Left cardiac atrium (tissue), 4 donors: ENCODE measurements at regions not wholly inside any gene's neighbourhood (a gene's known extent, or its start where the extent isn't known, plus 50 kb on each side); places are given as distances from the start of the nearest gene placed in this dataset.

Experiments
- ATAC-seq, 2 donors: fragments of 200-7000 bp; cut with Tn5 transposase; one replicate each; pipeline ENCODE4 v1.9.1; 2020; ENCODE audit warnings: mild to moderate bottlenecking in 2 of 2, moderate library complexity in 2 of 2
- DNase-seq: peaks from one replicate; pipeline ENCODE4 v3.0.0-alpha.2; 2020
- intact Hi-C, 2 donors: fragments of 100-400 bp; cut with DNase I; formaldehyde crosslinking; loops; one replicate each; pipeline versions ENCODE4 v1.14.1 to v1.15.1; 2022 to 2023
- donor health status: DM: no; HTN: yes; CAD: no.
- donor health status: DM: no; HTN: yes; CAD: no; lungs with severe emphysema.
- donor health status: DM: yes; HTN: yes; CAD: no.
- donor health status: Dilated cardiomyopathy.

DNA sequence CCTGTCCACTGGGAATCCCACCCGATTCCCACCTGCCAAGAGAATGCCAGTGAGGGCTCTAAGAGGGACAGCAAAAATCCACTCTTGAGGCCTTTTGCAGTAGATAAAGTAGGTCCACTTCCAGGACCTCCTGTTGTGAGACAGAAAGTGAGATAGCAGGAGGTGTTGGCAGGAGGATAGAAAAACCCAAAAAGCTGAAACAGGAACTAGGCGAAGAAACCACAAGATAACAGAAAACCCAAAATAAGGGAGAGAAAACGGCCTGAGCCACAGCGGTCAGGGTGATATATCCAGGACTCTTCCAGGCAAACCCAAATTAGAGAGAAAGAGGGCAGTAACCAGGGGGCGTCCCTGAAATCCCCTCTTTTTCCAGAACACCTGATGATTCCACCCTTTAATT, 79.7 kb upstream of the LINC01488 start:
- ATAC-seq: no peak
- no peak for DNase-seq
- intact Hi-C loops: no loop called here

DNA sequence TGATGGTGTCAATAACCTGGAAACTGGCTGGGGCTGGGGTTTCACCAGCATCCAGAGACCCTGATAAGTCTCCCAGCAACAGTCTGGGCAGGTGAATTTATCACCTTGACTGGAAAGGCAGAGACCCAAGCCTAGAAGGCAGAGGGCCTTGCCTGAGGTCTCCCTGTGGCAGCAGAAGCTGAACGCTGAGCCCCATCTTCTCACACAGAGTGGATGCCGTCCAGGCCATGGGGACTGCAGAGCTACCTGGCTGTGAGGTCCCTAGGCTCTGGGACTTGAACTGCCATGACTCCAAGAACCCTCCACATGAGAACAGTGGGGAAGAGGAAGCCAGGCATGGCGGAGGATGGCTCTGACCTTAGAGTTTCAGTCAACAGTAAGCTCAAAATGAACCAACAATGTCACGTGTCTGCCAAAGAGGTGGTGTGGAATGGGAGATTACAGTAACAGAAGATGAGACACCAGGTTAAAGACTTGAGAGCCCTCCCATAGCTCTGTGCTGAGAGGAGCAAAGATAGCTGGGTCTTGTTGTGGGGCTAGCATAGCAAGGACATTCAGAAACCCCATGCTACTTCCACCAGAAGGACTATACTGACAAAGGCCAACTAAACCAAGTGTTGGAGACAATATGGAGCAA, 79.1 kb upstream of the LINC01488 start:
- DNase-seq (no peak), ATAC-seq (no peak)
- intact Hi-C loops: no loop called here

DNA sequence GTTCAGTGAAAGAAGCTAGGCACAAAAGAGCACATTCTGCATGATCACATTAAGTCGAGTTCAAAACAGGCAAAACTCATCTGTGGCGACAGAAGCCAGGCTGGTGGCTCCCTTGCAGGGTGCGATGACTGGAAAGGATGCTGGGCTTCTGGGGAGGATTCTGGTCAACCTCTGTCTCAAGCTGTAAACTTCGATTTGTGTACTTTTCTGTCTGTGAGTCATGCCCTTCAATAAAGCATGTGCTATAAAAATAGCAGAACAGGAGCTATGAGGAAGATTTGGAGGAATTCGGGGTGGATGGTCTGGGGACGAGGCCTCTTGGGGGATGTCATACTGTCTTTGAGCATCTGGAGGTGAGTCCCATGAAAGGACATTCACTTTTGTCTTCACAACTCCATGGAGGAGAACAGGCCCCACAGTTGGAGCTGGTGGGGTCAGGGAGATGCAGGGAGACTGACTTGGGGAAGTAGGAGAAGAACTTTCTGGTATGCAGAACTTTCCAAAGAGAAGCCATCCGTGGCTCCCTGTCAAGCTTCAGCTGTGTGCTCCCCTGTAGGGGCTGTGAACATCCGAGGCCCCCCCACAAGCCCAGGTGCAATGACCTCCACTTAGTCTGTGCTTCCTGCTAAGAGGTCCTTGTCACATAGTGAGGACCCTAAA, 77.8 kb upstream of the LINC01488 start:
- no peak for ATAC-seq
- no peak for DNase-seq
- intact Hi-C loops: no loop called here

DNA sequence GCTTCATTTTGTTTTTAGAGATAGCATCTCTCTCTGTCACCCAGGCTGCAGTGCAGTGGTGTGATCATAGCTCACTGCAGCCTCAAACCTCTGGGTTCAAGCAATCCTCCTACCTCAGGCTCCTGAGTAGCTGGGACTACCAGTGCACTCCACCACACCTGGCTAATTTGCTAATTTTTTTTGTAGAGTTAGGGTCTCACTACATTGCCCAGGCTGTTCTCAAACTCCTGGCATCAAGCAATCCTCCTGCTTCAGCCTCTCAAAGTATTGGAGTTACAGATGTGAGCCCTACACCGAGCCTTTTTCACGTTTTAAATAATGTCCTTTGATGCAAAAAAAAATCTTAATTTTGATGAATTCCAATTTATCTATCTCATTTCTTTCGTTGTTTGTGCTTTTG, 75.4 kb upstream of the LINC01488 start:
- DNase-seq: no peak
- intact Hi-C loops: no loop called here
- ATAC-seq: no peak

DNA sequence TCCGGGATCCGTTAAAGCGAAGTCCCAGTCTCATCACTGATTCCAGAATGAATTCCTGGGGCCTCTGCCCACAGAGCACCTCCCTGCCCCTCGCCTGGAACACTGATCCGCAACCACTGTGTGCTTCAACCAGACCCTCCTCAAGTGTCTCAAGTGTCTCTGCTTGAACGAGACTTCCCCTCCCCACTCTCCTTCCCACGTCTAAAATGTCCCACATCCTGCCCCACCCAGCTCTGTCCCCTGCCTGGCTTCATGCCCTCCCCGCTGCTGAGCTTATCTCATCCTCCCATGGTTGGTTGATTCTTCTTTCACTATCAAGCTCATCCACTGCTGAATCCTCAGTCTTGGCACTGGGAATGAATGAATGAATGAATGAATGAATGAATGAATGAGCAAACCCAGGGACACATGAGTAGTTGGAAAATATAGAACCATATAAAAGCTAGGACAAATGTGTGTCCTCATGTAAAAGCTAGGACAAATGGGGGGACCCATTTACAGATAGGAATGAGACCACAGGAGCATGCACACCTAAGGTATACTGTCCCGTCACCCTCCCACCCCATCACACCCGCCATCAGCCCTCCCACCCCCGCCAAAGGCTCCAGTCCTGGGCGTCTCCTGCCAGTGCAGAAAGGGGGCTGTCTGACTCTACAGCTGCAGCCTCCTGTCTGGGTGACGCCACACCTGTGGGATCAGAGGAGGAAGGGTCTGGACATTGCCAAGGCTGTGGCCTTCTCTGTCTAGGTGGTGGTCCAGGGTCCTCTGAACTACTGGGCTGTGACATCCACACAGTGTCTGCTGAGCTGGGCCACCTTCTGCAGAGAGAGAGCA, 71.4 kb upstream of the LINC01488 start:
- DNase-seq (no peak), ATAC-seq (no peak)
- intact Hi-C loops: no loop called here

DNA sequence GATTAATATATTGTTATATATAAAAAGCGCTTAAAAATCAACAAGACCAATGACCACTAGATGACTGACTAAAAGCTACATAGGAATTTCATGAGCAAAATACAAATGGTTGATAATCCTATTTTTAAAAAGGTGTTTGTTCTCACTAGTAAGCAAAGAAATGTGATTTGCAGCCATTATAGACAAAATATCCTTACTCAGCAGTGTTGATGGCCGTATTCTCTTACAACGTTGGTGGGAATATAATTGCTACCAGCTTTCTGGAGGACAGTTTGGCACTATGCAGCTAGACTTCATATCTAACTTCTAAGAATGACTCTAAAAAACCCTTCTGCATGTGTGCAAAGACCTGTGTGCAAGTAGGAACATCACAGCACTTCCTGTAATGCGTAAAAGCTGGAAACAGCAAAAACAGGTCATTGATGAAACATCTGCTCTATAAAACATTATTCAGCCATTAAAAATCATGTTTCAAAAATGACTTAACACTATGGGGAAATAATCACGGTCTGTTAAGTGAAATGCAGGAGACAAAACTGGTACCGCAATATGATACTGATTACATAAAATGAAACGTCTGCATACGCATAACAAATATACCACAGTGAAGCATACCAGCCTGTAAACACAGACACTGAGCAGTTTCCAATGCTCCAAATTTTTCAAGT, 70.1 kb upstream of the LINC01488 start:
- intact Hi-C loops: no loop called here

DNA sequence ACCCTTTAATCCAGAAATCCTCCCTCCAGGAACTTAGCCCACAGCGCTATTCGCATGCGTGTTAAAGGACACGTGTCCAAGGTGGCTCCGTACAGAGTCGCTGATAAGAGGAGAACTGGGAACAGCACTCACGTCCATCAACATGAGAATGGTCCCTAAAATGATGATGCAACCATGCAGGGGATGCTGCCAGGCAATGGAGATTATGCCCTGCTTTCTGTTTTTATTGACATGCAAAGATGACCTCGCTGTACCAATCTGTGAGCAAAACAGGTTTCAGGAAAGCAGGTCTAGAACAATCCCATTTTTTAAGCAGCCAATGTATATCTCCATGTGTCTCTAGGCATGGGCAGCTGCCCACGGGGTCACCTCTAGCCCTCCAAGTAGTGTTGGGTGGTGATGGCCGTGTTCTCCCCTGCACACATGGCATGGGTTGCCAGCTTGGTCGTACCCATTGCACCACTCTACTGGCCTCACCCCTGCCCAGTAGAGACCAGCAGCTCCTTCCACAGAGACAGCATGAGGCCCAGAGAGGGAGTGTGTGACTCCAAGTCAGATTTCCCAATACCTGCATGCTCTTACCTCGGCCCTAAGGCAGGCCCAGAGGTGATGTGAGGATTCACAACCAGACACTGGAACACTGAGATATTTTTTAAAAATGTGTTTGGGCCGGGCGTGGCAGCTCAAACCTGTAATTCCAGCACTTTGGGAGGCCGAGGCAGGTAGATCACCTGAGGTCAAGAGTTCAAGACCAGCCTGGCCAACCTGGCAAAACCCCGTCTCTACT, 68.3 kb upstream of the LINC01488 start:
- intact Hi-C loops: no loop called here
- no peak for DNase-seq
- no peak for ATAC-seq

More for the DNA sequence above, 70.1 kb upstream of the LINC01488 start:
- ATAC-seq (no peak), DNase-seq (no peak)

DNA sequence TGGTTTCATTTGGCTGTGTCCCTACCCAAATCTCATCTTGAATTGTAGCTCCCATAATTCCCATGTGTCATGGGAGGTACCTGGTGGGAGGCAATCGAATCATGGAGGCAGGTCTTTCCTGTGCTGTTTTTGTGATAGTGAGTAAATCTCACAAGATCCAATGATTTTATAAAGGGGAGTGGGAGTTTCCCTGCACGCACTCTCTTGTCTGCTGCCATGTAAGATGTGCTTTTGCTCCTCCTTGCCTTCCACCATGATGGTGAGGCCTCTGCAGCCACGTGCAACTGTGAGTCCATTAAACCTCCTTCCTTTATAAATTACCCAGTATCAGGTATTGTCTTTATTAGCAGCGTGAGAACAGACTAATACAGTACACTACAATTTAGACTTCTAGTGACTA, 67.5 kb upstream of the LINC01488 start:
- DNase-seq (no peak), ATAC-seq (no peak)
- intact Hi-C loops: no loop called here

DNA sequence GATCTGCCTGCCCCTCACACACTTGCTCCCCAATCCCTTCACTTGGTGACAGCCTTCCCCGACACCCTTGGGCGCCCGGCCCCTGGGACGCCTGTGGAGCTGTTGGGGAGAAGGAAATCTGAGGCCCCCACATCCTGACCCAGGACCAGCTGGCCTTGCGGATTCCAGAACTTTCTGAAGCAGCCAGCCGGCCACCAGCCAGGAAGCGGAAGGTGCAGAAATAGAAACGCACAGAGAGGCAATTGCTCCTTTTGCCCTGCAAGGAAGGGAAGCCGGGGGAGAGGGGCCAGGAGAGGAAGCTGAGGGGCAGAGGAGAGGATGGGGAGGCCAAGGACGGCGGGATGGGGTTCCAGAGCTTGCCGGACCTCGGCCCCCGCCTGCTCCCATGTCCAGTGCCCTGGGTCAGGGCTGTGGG, 66.7 kb upstream of the LINC01488 start:
- intact Hi-C loops: no loop called here
- ATAC-seq (no peak), DNase-seq (no peak)

DNA sequence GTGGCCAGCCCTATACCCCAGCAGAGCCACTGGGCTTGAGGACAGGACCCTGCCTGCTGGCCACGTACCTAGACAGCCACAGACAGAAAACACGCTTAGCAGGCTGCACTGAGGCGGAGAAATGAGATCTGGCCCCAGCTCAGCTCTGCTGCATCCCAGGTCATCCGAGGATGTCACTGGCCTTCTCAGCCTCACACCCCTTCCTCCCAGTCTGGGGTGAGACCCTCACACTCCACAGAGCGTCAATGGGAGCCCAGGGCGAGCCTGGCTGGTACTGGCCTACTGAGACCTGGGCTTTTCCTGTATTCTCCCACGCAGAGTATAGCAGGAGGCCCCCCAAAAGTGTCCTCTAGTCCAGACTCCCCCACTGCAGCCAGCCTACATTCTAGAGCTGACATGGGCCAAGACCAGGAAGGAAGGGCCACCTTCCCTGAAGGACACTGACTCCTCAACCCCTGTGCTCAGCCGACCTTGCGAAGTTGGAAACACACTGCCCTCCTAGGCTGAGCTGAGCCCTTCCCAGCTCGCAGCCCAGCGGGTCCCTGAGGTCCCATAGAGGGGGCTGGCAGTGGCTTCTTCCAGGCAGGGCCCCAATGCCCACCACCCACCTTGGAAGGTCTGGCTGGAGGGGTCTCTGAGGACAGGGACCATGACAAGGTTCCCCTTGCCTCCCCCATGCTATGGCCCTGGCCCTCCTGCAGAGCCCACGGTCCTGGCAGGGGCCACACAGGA, 65.9 kb upstream of the LINC01488 start:
- ATAC-seq: no peak

DNA sequence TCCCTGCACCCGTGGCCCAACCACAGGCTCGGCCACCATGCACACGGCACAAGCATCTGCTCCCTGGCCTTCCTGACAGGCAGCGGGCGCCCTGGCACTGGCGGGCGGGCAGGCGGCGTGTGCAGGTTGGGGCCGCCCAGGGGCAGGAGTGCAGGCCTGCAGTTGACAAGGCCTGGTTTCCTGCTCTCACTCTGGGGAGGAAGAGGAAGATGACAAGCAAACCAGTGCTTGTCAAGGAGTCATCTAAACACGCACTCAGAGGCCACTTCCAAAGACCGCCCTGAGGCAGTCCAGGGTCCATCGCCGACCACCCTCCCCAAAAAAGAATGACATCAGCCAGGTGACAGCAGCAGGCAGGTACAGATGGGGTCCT, 65.3 kb upstream of the LINC01488 start:
- DNase-seq (no peak), ATAC-seq (peak in 1 of 2 donors; percentile 33)
- intact Hi-C loops: no loop called here

More for the DNA sequence above, 65.9 kb upstream of the LINC01488 start:
- intact Hi-C loops: no loop called here
- no peak for DNase-seq

DNA sequence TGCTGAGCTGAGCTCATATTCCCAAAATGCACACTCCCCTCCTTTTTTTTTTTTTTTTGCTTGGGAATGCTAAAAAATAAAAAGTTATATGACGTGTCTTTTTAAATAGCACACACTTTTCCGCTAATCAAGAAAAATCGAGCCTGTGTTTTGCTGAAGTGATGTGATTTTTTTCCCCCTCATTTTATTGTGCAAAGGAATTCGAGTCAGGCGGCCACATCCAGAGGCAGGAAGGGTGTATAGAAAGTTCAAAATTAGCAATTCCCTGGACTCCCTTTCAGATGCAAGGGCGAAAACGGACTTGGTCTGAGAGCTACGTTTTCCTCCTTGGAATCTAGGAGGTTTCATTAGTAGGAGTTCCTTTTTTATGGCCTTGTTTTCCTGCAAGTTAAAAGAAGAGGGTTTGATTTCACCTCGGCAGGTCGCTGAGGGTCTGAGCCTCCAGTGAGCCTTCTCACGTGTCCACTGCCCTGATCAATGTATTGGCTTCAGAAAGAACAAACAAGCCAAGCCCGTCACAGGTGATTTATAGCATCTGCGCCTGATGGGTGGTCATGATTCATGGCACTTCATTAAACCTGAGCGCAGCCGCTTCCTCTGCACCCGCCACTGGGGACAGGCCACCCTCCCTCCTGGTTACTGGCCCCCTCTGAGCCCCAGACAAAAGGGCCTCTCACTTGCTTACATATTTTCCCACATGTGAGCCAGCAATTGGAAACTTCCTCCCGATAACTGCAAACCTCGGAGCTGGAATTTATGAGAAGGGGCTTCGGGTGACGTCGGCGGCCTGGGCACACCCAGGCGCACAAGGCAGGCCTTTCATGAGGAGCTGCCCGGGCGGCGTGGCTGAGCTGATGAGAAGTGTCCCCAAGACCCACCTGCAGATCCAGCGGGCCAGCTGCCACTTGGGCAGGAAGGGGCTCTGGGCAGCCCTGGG, 64.4 kb upstream of the LINC01488 start:
- ATAC-seq: no peak
- no peak for DNase-seq
- intact Hi-C loops: no loop called here

DNA sequence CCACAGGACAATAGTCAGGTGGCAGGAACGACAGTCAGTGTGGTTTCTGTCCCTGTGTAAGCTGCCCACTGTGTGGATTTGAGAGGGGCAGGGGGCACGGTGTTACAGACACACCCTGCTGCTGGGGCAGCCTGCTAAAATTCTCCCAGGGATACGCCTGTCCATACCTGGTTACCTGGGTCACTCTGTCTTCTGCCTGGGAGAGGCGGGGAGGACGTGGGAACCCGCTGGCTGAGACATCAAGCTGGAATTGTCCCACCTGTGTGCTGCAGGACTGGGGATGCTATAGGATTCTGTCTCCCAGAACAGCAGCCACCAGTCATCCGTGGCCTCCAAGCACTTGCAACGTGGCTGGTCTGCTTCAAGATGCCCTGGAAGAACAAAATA, 63.8 kb upstream of the LINC01488 start:
- intact Hi-C loops: no loop called here
- no peak for ATAC-seq
- DNase-seq: no peak

DNA sequence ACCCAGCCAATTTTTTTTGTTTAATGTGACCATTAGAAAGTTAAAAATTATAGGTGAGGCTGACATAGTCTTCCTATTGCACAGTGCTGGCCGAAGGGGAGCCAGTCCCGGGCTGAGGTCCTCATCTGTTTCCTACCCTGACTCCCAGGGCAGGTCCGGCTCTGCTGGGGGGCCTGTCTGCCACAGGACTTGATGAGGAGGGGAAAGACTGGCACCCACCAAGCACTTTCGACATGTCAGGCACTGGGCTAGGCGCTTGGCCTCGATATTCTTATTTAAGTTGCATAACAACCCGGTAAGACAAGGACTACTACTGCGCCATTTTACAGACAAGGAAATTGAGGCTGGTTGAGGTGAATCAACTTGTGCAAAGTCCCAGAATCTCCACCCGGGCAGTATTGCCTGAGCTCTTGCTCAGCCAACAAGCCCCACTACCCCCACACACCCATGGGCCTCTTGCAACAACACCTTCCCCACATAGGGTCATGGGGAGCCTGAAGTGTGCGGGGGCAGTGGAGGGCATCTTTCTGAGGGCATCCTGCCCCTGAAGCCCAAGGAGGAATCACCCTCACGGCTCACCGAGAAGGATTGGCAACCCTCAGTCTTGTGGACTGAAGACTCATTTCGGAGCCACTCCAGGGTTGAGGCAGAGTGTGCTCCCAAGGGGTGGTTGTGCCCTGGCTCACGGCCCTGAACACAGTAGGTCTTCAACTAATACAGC, 62.7 kb upstream of the LINC01488 start:
- ATAC-seq (no peak), DNase-seq (no peak)
- intact Hi-C loops: no loop called here

DNA sequence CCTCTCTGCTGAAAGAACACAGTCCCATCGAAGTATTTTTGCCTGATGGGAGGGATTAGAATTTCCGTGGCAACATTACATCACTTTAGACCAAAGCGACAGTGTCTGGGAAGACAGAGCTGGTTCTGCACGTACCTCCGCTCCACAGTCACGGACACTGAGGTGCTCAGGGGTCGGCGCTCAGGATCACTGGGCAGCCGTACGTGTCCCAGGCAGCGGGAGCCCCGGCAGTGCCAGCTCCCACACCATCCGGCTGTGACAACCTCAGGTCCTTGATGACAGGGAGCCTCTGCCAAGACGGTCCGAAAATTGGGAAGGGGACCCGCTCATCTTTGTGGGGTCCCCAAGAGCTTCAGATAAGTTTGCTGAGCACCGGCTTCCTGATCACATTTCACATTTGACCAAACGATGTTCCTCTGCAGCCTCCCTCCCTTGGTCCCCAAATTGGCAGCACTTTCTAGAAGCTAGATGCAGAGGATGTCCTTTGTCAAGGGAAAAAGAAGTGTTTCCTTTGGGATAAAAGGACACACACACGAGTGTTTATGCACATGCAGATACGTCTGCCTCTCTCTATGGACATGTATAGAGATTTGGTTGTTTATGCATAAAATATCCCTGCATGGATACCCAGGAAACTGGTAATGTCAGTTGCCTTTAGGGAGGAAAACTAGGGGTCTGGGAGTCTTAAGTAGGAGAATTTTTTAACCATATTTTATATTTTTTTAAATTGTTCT, 61.6 kb upstream of the LINC01488 start:
- DNase-seq (no peak), ATAC-seq (no peak)
- intact Hi-C loops: no loop called here

DNA sequence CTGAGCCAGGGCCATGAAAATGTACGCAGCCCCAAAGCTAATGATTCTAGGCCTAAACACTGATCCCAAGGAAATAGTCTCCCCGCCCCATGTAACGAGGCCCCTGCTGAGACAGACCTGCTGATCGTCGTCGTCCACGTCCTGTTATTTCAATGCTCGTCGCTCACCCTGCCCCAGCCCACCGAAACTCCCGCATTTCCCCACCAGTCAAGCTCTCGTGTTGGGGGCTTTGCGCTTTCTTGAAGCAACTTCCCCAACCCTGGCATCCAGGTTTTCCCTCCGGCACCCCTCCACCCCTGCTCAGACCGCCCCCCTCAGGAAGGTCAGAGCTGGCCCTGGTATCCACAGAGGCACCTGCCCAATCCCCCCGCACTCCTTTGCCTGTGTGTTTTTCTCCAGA, 58.8 kb upstream of the LINC01488 start:
- ATAC-seq (no peak), DNase-seq (no peak)
- intact Hi-C loops: no loop called here
